ENCODE measurements at regions not wholly inside any gene's neighbourhood (a gene's known extent, or its start where the extent isn't known, plus 50 kb on each side); places are given as distances from the start of the nearest gene placed in this dataset.
"Not testable (repeated sequence)": the region's sequence is repeated elsewhere in the genome, so short reads cannot be mapped to it uniquely, and the experiment has no call there.

- Histone ChIP-seq H3K4me1 (ENCODE audit: control insufficient read depth, insufficient read depth, low read length, poor library complexity, severe bottlenecking) (no peaks in the 10 kb centered on the region), H3K4me3 (ENCODE audit: extremely low read depth, insufficient read depth, low read length, poor library complexity, severe bottlenecking) (no peak overlapping the region), H3K27ac (ENCODE audit: low read depth, low read length, severe bottlenecking) (no peak overlapping the region), H3K9me3 (ENCODE audit: control insufficient read depth, low read length) (no peaks in the 10 kb centered on the region), H3K36me3 (ENCODE audit: control insufficient read depth, insufficient read depth, low read length) (no peaks in the 10 kb centered on the region)
- no CpG with 5 or more reads among the region's 1 CpG for WGBS, 2 experiments (ENCODE audit: insufficient coverage in 2 of 2)
These were observed 50.2 kb upstream of the THSD7B start for GRCh38 chr2:136715146-136715545.

- Histone ChIP-seq H3K4me1 (ENCODE audit: control insufficient read depth, insufficient read depth, low read length, poor library complexity, severe bottlenecking) (no peaks in the 10 kb centered on the region), H3K36me3 (ENCODE audit: control insufficient read depth, insufficient read depth, low read length) (no peaks in the 10 kb centered on the region), H3K9me3 (ENCODE audit: control insufficient read depth, low read length) (no peaks in the 10 kb centered on the region), H3K4me3 (ENCODE audit: extremely low read depth, insufficient read depth, low read length, poor library complexity, severe bottlenecking) (no peak overlapping the region), H3K27ac (ENCODE audit: low read depth, low read length, severe bottlenecking) (no peak overlapping the region)
- WGBS, 2 experiments (ENCODE audit: insufficient coverage in 2 of 2) = 33 to 80% methylated on average over 1 of the region's 2 CpGs
These were observed 50.8 kb upstream of the THSD7B start for GRCh38 chr2:136714452-136714951.

GRCh38 chr2:136713739-136714138, 51.6 kb upstream of the THSD7B start:
- Histone ChIP-seq H3K36me3 (ENCODE audit: control insufficient read depth, insufficient read depth, low read length) (no peaks in the 10 kb centered on the region), H3K4me3 (ENCODE audit: extremely low read depth, insufficient read depth, low read length, poor library complexity, severe bottlenecking) (no peak overlapping the region), H3K27ac (ENCODE audit: low read depth, low read length, severe bottlenecking) (no peak overlapping the region), H3K4me1 (ENCODE audit: control insufficient read depth, insufficient read depth, low read length, poor library complexity, severe bottlenecking) (no peaks in the 10 kb centered on the region), H3K9me3 (ENCODE audit: control insufficient read depth, low read length) (no peaks in the 10 kb centered on the region)
- no CpG with 5 or more reads among the region's 2 CpGs for WGBS, 2 experiments (ENCODE audit: insufficient coverage in 2 of 2)

GRCh38 chr2:136705336-136705735, 60.0 kb upstream of the THSD7B start:
- H3K4me3 ChIP-seq (ENCODE audit: extremely low read depth, insufficient read depth, low read length, poor library complexity, severe bottlenecking) = no peak overlapping the region
- no peaks in the 10 kb centered on the region for H3K36me3 ChIP-seq (ENCODE audit: control insufficient read depth, insufficient read depth, low read length)
- H3K9me3 ChIP-seq (ENCODE audit: control insufficient read depth, low read length) = no peaks in the 10 kb centered on the region
- H3K4me1 ChIP-seq (ENCODE audit: control insufficient read depth, insufficient read depth, low read length, poor library complexity, severe bottlenecking) = no peaks in the 10 kb centered on the region
- 84 to 86% methylated on average over 1 to 2 of the region's 3 CpGs for WGBS, 2 experiments (ENCODE audit: insufficient coverage in 2 of 2)
- H3K27ac ChIP-seq (ENCODE audit: low read depth, low read length, severe bottlenecking) = no peak overlapping the region

GRCh38 chr2:136703214-136703613, 62.1 kb upstream of the THSD7B start:
- WGBS, 2 experiments (ENCODE audit: insufficient coverage in 2 of 2) = no CpG with 5 or more reads among the region's 2 CpGs
- Histone ChIP-seq H3K27ac (ENCODE audit: low read depth, low read length, severe bottlenecking) (no peak overlapping the region), H3K36me3 (ENCODE audit: control insufficient read depth, insufficient read depth, low read length) (no peaks in the 10 kb centered on the region), H3K4me3 (ENCODE audit: extremely low read depth, insufficient read depth, low read length, poor library complexity, severe bottlenecking) (no peak overlapping the region), H3K9me3 (ENCODE audit: control insufficient read depth, low read length) (no peaks in the 10 kb centered on the region), H3K4me1 (ENCODE audit: control insufficient read depth, insufficient read depth, low read length, poor library complexity, severe bottlenecking) (no peaks in the 10 kb centered on the region)

GRCh38 chr2:136696438-136696837, 68.9 kb upstream of the THSD7B start:
- H3K36me3 ChIP-seq (ENCODE audit: control insufficient read depth, insufficient read depth, low read length) = no peaks in the 10 kb centered on the region
- no peaks in the 10 kb centered on the region for H3K9me3 ChIP-seq (ENCODE audit: control insufficient read depth, low read length)
- no peak overlapping the region for H3K4me3 ChIP-seq (ENCODE audit: extremely low read depth, insufficient read depth, low read length, poor library complexity, severe bottlenecking)
- WGBS, 2 experiments (ENCODE audit: insufficient coverage in 2 of 2) = 80 to 89% methylated on average over 2 of the region's 2 CpGs
- no peak overlapping the region for H3K27ac ChIP-seq (ENCODE audit: low read depth, low read length, severe bottlenecking)
- no peaks in the 10 kb centered on the region for H3K4me1 ChIP-seq (ENCODE audit: control insufficient read depth, insufficient read depth, low read length, poor library complexity, severe bottlenecking)

GRCh38 chr2:136693966-136694365, 71.4 kb upstream of the THSD7B start:
- H3K36me3 ChIP-seq (ENCODE audit: control insufficient read depth, insufficient read depth, low read length) = no peaks in the 10 kb centered on the region
- no peaks in the 10 kb centered on the region for H3K4me1 ChIP-seq (ENCODE audit: control insufficient read depth, insufficient read depth, low read length, poor library complexity, severe bottlenecking)
- no peak overlapping the region for H3K4me3 ChIP-seq (ENCODE audit: extremely low read depth, insufficient read depth, low read length, poor library complexity, severe bottlenecking)
- no peak overlapping the region for H3K27ac ChIP-seq (ENCODE audit: low read depth, low read length, severe bottlenecking)
- WGBS, 2 experiments (ENCODE audit: insufficient coverage in 2 of 2) = 69 to 72% methylated on average over 5 of the region's 5 CpGs
- H3K9me3 ChIP-seq (ENCODE audit: control insufficient read depth, low read length) = no peaks in the 10 kb centered on the region

- H3K4me3 ChIP-seq (ENCODE audit: extremely low read depth, insufficient read depth, low read length, poor library complexity, severe bottlenecking); H3K9me3 ChIP-seq (ENCODE audit: control insufficient read depth, low read length); H3K27ac ChIP-seq (ENCODE audit: low read depth, low read length, severe bottlenecking); H3K36me3 ChIP-seq (ENCODE audit: control insufficient read depth, insufficient read depth, low read length); H3K4me1 ChIP-seq (ENCODE audit: control insufficient read depth, insufficient read depth, low read length, poor library complexity, severe bottlenecking): not testable (repeated sequence)
- WGBS, 2 experiments (ENCODE audit: insufficient coverage in 2 of 2) = no CpG with 5 or more reads among the region's 1 CpG
These were observed 85.3 kb upstream of the THSD7B start for GRCh38 chr2:136680079-136680478.

GRCh38 chr2:136665736-136666135, 99.6 kb upstream of the THSD7B start:
- no peaks in the 10 kb centered on the region for H3K9me3 ChIP-seq (ENCODE audit: control insufficient read depth, low read length)
- no peaks in the 10 kb centered on the region for H3K36me3 ChIP-seq (ENCODE audit: control insufficient read depth, insufficient read depth, low read length)
- H3K27ac ChIP-seq (ENCODE audit: low read depth, low read length, severe bottlenecking) = no peak overlapping the region
- no peaks in the 10 kb centered on the region for H3K4me1 ChIP-seq (ENCODE audit: control insufficient read depth, insufficient read depth, low read length, poor library complexity, severe bottlenecking)
- WGBS, 2 experiments (ENCODE audit: insufficient coverage in 2 of 2) = 81 to 85% methylated on average over 2 to 3 of the region's 3 CpGs
- H3K4me3 ChIP-seq (ENCODE audit: extremely low read depth, insufficient read depth, low read length, poor library complexity, severe bottlenecking) = no peak overlapping the region

- Histone ChIP-seq H3K9me3 (ENCODE audit: control insufficient read depth, low read length) (no peaks in the 10 kb centered on the region), H3K27ac (ENCODE audit: low read depth, low read length, severe bottlenecking) (no peak overlapping the region), H3K4me3 (ENCODE audit: extremely low read depth, insufficient read depth, low read length, poor library complexity, severe bottlenecking) (no peak overlapping the region), H3K4me1 (ENCODE audit: control insufficient read depth, insufficient read depth, low read length, poor library complexity, severe bottlenecking) (no peaks in the 10 kb centered on the region), H3K36me3 (ENCODE audit: control insufficient read depth, insufficient read depth, low read length) (no peaks in the 10 kb centered on the region)
- WGBS, 2 experiments (ENCODE audit: insufficient coverage in 2 of 2) = 82 to 94% methylated on average over 3 to 4 of the region's 10 CpGs
These were observed 100.5 kb upstream of the THSD7B start for GRCh38 chr2:136664713-136665405.

GRCh38 chr2:136658201-136658600, 107.1 kb upstream of the THSD7B start:
- H3K36me3 ChIP-seq (ENCODE audit: control insufficient read depth, insufficient read depth, low read length) = no peaks in the 10 kb centered on the region
- 100% methylated on average over 1 of the region's 1 CpG for WGBS, 2 experiments (ENCODE audit: insufficient coverage in 2 of 2)

More at GRCh38 chr2:136658201-136658600, 107.1 kb upstream of the THSD7B start:
- H3K27ac ChIP-seq (ENCODE audit: low read depth, low read length, severe bottlenecking) = no peak overlapping the region
- no peaks in the 10 kb centered on the region for H3K4me1 ChIP-seq (ENCODE audit: control insufficient read depth, insufficient read depth, low read length, poor library complexity, severe bottlenecking)
- H3K9me3 ChIP-seq (ENCODE audit: control insufficient read depth, low read length) = no peaks in the 10 kb centered on the region
- no peak overlapping the region for H3K4me3 ChIP-seq (ENCODE audit: extremely low read depth, insufficient read depth, low read length, poor library complexity, severe bottlenecking)

Data from mesodermal cell (in vitro differentiated cells).